Fibroblast of lung (primary cell): ENCODE measurements at regions not wholly inside any gene's neighbourhood (a gene's known extent, or its start where the extent isn't known, plus 50 kb on each side); places are given as distances from the start of the nearest gene placed in this dataset.

Experiments
- EZH2 ChIP-seq: IDR thresholded peaks from 2 replicates; pipeline ENCODE4 v1.5.1; 2012; ENCODE audit warnings: low read length, control low read depth, mild to moderate bottlenecking; ENCODE audit errors: missing control alignments
- TF ChIP-seq, protein P1 (sequence below), 2 donors: IDR thresholded peaks in 1 of 2; conservative IDR thresholded peaks in 1 of 2; 1 replicate in 1 of 2; 2 replicates in 1 of 2; pipeline ENCODE4 v1.5.1; 2011 to 2012; ENCODE audit warnings: low read length in 2 of 2, control low read depth in 1 of 2, inconsistent platforms in 1 of 2, low read depth in 1 of 2, mild to moderate bottlenecking in 1 of 2

DNA sequence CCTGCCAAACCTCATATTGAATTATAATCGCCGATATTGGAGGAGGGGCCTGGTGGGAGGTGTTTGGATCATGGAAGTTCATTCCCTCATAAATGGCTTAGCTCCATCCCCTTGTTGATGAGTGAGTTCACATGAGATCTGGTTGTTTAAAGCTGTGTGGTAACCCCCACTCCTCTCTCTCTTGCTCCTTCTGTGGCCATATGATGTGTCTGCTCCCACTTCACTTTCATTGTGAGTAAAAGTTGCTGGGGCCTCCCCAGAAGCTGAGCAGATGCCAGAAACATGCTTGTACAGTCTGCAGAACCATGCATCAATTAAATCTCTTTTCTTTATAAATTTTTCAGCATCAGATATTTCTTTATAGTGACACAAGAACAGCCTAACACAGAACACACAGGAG, 929.0 kb upstream of the FAT3 start:
- TF ChIP-seq EZH2, result no peak
- TF ChIP-seq, protein P1, sequence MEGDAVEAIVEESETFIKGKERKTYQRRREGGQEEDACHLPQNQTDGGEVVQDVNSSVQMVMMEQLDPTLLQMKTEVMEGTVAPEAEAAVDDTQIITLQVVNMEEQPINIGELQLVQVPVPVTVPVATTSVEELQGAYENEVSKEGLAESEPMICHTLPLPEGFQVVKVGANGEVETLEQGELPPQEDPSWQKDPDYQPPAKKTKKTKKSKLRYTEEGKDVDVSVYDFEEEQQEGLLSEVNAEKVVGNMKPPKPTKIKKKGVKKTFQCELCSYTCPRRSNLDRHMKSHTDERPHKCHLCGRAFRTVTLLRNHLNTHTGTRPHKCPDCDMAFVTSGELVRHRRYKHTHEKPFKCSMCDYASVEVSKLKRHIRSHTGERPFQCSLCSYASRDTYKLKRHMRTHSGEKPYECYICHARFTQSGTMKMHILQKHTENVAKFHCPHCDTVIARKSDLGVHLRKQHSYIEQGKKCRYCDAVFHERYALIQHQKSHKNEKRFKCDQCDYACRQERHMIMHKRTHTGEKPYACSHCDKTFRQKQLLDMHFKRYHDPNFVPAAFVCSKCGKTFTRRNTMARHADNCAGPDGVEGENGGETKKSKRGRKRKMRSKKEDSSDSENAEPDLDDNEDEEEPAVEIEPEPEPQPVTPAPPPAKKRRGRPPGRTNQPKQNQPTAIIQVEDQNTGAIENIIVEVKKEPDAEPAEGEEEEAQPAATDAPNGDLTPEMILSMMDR (conservative IDR thresholded peaks at IDR 0.05 in 1 of 2, IDR thresholded peaks at IDR 0.05 in 1 of 2; ENCODE audit: low read depth in 1 of 2, low read length in 2 of 2), result no peak
